NCI-H1105 (cell line): ENCODE measurements at regions not wholly inside any gene's neighbourhood (a gene's known extent, or its start where the extent isn't known, plus 50 kb on each side); places are given as distances from the start of the nearest gene placed in this dataset.

Experiments
- DNase-seq: peaks from one replicate; lab custom pipeline; 2025; lab: John Stamatoyannopoulos, UW

DNA sequence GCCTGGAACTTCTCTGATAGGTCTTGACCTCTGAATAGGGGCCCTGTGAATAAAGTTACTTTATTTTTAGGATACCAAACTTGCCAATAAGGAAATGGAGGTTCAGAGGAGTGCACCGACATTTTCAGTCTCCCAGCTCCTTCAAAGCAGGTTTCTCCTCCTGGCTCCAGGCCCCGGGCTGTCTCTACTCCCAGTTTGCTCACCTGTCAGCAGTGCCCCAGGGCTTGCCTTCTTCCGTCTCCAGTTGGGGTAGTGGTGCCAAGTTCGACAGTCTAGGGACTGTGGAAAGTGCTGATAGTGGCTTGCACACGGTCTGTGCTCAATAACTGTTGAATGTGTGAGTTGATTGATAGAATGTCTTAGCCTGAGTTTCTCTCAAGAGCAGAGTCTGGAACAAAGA is 149.2 kb downstream of the ACTL8 start:
- DNase-seq: no peak

DNA sequence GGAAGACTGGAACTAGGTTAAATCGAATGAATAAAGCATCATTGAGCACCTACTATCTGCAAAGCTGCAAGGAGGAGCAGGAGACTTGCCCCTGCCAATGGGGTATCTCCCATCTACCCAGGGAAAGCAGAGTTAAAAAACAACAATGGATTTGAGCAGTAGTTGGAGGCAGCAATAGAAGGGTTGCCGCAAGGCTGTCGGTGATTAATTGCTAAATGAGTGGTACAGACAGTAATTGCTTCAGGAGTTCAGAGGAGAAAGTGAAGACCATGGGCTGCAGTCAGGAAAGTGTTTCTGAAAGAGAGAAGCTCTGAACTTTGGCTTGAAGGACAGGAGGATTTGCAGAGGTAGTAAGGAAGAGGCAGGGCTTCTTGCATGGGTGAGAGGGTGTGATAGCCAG is 152.9 kb downstream of the ACTL8 start:
- no peak for DNase-seq

DNA sequence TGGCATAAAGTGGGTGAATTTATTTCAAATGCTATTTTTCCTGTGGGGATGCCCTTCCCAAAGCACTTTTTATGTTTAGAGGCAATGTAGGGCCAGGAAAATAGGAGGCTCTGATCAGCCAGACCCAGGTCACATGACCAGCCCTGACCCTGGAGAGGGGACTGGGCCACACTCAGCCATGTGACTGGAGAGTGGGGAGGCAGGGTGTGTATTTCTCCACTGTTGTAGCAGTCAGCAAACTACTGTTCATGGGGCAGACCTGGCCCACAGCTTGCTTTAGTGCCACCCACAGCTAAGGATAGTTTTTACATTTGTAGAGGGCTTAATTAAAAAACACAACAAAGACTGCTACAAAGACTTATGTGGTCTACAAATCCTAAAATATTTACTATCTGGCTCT is 153.8 kb downstream of the ACTL8 start:
- no peak for DNase-seq

DNA sequence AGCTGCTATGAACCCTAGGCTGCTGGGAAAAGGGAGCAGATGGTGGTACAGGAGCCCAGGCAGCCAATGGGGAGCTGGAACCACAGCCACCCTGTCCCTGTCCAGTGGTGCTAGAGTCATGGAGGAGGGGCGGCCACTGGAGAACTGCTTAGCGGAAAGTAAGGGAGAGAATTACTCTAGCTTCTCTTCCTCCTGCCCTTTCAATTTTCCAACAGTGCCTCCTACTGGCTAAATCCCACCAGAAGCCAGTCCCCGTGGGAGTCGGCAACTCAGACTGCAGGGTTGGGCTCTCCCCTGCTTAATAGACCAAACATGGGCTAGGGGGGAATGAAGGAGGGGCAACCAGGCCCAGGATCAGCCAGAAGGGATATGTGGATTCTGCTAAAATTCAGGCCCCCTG is 154.5 kb downstream of the ACTL8 start:
- no peak for DNase-seq

DNA sequence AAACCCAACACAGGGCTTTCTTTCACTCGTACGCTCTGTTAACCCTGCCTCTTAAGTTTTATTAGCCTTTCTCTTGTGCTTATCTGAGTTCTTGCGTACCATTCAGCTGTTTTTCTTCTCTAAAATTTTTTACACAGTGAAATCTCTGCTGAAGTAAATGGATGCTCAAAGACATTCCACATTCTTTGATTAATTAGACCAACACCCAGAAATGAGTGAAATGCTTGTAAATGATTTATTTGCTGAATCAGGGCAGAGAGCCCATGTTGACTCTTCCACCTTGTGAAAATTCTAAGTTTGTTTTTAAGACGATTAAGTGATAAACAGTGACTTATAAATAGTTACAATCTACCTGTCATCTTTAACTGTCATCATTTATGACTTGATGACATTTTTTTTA is 156.7 kb downstream of the ACTL8 start:
- DNase-seq: no peak

DNA sequence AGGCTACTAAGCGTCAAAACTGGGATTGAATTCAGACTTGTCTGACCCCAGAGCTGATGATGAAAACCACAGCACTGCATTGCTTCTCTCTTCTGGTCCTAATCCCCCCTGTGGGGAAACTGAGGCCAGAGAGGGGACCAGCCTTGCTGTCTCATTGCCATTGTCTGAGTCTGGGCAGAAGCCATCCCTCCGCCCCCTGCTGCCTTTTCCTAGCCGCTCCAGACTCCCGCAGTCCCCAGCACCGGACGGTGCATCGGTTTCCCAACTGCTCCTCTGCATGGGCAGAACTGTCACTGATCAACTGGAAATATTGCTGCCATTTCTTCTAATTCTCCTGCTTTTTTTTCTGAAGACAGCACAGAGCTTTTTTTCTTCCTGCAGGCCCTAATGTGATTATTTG is 157.4 kb downstream of the ACTL8 start:
- DNase-seq: no peak

DNA sequence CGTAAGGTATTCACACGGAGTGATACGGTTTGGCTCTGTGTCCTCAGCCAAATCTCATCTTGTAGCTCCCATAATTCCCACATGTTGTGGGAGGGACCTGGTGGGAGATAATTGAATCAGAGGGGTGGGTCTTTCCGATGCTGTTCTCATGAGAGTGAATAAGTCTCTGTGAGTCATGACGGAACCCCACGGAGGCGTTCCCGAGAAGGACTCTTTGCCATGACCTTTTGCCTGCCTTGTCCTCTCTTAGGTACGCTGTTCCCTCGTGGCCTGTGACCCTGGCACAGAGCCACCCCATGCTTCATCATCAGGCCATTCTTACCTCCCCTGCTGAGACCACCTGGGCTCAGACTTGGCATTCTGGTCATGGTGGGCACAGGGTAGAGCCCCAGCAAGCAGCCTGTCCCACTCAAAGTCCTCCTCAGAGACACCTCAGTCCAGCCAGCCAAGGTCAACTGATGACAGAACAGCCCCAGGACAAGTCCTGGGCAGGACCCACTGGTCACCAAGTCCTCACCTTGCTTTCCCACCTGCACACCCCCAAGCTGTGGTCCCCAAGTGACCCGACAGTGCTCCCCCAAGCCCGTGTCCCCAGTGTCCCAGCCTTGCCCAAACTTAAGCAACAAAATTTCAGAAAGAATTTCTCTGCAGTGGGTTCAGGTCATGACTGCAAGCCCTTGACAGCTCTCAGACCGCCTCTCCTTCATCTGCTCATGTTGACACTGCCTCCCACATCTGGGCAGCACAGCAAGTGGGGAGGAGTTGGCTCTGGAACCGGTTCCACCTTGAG is 158.4 kb downstream of the ACTL8 start:
- DNase-seq: no peak

DNA sequence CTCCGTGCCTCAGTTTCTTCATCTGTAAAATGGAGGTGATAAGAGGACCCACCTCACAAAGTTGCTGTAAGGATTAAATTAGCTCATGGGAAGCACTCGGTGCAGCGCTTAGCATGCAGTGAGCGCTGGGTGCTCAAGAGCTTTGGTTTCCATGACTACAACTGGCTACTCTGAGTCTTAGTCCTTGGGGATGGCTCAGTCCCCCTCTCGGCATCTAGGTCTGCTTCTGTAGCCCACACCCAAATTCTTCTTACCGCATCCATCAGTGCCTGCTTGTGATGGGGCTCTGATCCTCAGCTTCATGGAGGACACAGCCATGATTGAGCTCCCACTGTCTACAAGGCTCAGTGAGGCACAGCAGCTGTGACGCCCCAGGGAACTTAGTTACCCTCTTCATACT is 159.0 kb downstream of the ACTL8 start:
- no peak for DNase-seq

DNA sequence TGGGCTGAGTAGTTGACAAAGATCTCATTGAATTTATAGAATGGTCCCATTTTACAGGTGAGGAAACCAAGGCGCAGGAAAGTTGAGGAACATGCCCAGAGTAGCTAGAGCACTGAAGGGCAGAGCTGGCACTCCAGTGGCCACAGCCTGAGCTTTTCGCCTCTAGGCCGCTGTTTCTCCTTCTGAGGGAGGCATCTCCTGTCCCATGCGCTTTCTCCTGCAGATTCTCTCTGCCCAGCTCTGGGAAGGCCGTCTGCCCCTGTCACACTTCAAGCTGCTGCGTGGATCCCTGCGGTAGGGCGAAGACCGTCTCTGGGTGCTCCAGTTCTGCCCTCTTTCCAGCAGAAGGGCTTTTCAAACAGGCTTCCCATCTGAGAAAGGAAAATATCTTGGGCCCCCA is 159.9 kb downstream of the ACTL8 start:
- no peak for DNase-seq

DNA sequence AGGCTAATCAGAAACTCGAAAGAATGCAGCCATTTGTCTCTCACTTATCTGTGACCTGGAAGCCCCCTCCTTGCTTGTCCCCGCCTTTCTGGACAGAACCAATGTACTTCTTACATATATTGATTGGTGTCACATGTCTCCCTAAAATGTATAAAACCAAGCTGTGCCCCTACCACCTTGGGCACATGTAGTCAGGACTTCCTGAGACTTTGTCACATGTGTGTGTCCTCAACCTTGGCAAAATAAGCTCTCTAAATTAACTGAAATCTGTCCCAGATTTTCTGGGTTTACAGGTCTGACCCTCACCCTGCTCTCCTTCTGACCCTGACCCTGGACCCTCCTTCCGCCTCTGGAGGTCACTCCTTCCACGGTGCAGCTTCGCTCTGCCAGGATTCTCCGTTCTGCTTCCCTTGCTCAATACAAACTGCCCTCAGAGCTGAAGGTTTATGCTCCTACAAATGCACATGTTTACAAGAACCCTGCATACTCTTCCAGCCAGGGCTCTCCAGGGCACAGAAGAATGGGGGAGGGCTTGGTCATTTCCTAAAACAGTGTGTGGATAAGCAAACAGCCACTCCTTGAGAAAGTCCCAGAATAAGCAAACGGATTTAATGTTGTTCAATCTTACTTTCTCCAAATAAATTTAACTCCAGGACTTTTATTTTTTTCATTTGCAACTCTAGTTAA is 160.5 kb downstream of the ACTL8 start:
- DNase-seq: no peak

DNA sequence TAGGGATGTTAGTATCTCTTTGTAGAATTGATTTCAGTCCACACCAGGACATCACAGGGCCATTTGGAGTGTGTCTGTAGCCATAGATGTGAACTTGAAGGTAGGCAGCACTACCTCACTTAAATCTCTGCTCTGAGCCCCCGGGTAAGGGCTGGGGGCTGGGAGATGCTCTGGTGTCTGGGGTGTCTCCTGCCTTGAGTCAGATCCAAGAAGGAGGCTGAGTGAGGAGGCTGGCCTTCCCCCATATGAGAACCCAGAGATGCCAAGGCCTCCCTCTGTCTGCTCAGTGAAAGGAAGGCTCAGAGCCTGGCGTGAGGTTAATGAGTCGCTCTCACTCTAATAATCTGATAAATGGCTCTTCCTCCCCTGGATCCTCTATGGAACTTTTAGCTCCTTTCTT is 161.6 kb downstream of the ACTL8 start:
- DNase-seq: no peak

DNA sequence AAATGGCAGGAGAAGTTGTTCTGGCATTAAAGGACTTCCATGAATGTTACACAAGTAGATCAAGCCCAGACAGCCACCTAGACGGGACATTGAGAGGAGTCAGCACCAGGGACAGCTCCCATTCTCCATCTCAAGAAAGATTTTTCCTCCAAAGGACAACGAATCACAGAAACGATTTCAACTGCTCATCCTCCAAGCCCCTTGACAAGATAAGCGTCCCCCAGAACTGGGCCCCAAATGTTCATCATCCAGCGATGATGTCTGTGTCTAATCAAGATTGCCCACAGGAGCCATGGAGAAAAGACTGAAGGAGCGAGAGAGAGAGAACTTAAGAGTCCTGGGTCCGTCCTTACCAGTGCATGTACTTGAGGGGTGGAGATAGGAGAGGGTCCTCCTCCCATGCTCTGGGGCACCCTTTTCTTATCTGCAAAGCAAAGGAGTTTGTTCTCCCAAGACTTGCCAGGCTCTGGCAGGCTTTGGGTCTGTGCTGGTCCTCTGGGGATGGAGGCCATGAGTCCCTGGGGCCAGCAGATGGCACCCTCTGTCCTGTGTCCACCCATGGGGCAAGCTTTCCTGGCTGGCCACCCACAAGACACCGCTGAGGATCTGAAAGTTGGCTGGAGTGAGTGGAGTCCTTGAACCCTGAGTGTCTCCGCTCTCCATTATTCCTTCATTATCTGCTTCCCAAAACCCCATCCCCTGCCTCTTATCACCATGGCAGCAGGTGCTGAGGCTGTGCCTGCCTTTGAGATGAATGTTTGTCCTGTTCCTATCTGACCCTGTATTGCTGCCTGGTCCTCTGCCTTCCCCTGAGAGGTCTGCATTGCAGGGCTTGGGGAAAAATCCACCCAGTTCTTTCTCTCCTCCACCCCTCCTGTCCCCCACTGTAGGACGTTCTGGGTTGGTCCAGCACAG is 164.6 kb downstream of the ACTL8 start:
- DNase-seq: no peak

DNA sequence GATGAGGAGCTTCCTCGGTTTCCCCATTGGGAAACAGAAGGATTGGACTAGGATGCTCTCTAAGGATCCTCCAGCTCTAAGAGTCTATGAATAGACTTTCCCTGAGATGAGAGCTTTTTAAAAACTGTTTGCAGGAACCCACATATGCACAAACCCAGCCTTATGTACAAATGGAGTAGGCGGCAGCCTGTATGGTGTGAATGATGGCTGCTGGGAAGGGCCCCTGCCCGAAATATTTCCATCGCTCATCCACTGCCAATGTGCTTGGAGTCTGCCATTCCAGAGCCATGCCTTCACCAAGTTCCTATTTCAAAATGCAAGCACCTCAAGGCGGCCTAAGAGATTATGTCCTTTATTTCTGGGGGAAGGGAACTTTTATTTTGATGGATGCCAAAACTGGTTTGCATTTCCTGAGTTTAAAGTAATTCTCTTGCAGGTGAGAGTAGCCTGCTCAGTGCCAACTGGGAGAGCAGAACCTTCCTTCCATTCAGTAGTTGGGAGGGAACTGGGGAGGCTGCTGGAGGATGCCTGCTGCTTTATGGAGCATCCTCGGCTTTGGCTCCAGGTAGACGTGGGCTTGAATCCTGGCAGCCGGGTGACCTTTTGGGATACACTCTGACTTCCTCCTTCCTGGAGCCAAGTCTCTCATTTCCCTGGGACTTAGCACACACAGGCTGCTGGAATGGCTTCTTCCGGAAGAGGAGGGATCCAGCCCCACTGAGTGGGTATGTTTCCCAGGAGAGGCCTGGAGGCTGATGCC is 165.9 kb downstream of the ACTL8 start:
- no peak for DNase-seq

DNA sequence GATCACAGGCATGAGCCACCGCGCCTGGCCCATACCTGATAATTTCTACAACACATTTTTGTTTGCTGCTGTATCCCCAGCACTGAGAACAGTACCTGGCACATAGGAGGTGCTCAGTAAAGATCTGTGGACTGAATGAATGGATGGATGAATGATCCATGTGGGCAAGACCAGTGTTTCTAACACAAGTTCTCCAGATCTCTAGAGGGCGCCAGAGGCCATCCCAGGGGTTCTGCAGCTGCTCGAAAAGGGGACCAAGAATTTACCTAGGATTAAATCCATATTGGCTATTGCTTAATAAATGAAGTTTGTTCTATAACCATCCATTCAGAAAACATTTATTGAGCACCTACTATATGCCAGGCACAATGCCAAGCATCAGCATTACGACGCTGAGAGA is 167.7 kb downstream of the ACTL8 start:
- peak; percentile 30 for DNase-seq

DNA sequence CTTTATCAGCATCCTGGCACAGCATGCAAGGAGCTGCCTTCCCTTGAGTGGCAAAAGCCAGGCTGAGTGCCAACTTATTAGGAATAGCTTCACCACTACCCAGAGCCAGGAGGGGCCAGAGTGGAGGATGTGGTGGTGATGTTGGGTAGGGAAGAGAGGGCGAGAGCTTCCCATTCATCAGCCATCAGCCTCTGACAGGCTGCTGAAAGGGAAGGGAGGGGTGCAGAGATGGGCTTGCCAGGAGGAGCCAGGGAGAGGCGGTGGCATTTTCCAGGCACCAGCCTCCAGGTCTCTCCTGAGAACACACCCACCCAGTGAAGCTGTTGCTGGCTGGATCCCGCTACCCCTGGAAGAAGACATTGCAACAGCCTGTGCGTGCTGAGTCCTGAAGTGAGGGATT is 168.5 kb downstream of the ACTL8 start:
- DNase-seq: peak; percentile 85

DNA sequence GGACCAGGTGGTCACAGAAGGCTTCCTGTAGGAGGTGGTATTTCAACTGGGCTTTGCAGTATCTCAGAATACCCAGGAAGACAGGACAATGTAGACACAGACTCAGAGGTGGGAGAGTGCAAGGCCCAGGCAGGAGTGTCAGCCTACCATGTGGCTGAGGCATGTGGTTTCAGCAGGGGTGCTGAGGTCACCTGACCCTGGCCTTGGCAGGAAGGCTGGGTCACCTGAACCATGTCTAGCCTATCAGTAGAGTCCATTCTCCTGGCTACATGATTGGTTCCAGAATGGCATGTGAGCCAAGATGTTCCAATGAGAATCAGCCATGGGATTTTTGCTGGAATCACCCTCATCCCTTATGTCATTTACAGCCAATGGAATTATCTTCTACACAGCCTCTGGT is 169.4 kb downstream of the ACTL8 start:
- no peak for DNase-seq

DNA sequence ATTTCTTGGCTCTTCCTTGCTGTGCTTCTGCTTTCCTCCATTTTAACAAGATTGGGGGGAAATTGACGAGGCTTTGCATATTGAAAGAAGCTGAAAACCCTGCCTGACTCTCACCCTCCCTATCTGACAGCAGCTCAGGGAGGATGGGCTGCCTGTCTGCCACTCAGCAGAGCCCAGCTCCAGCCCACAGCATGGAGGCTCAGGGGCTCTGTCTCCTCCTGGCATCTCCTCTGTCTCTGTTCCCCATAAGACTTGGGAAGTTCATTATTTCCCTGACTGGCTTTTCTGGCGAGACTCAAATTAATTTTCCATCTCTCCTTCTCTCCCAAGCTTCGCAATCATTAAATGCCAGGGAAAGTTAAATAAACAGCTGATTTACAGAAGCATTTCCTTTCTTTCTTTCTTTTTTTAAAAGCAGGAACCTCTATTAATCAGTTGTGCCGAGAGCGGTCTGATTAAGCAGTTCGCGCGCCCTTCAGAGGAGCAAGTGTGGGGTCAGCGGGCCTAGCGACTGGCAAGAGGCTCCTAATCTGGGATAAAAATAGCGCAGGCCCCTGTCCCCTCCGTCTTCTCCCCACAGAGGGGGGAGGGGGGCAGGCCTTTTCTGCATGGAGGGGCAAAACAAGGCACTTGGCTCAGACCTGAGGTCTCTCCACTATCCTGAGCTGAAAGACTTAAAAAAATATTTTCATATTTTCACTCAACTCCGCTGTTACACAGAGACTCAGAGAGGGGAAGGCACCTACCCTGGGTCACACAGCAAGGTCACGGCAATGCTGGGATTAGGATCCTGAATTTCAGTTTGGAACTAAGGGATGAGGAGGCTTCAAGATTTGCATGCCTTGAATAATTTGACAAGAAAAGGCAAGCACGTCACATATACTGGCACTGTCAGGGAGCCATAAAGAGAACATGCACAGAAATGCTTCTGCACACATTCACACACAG is 170.4 kb downstream of the ACTL8 start:
- DNase-seq: no peak

DNA sequence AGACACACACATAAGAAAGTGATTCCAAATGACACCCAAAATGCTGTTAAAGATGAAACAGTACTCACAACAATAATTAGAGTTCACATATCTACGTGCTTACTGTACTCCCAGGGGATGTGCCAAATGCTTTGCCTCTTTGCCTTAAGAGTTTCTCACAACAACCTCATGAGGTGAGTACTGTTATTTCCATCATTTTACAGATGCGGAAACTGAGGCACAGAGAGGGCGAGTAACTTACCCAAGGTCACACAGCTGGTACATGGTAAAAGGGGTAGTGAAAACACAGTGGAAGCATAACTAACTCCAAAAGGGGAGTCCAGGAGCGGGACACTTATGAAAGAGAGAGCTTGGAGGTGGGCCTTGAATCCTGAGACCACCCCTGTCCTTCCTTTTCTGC is 171.8 kb downstream of the ACTL8 start:
- DNase-seq: no peak

DNA sequence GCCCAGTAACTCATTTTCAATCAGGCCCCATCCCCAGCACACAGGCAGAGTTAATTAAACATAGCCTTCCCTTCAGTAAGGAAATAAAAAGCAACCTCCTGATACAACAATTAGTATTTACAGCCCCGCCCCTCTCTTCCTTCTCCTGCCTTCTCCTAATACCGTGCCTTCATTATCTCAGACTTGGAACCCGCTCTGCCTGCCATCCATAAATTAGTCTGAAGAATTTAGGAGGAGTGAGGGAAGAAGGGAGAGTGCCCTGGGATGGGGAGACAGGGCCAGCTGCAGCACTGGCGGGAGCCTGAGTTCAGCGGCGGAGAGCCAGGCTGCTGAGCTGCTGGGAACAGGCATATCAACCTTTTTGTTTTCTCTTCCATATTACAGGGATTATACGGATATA is 172.8 kb downstream of the ACTL8 start:
- DNase-seq: no peak

DNA sequence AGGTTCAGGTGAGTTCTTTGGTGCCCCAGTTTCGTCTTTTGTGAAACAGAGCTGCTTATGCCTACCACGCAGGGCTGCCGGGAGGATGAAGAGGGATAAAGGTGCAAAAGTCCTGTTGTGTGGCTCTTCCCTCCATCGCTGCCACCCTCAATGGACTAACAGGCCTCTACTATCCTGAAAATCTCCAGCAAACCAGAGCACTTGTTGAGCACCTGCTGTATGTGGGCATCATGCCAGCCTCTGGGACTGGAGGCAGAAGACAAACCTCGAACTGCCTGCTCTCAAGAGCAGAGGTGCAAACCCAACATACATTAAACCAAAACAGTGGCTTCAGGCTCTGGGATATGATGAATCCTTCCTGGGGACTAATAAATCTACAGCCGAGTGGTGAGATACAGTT is 174.1 kb downstream of the ACTL8 start:
- DNase-seq: no peak

DNA sequence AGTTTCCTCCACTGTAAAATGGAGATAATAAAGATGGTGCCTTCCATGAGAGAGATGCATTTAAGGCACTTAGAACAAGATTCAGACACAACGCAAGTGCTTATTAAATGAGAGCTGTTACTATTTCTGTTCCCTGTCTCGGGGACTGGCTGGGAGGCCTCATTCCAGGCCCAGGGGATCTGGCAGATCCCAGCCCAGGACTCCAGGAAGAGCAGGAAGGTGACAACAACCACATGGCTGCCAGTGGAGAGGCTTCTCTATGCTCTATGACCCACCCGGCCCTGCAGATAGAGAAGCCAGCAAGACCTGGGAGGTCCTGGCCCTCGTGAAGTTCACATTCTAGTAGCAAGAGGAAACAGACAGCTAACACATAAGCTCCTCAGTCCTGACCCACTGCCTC is 175.5 kb downstream of the ACTL8 start:
- no peak for DNase-seq
